K562 (cell line): ENCODE measurements at regions not wholly inside any gene's neighbourhood (a gene's known extent, or its start where the extent isn't known, plus 50 kb on each side); places are given as distances from the start of the nearest gene placed in this dataset.

Experiments
- ATAC-seq: fragments of 200-7000 bp; cut with Tn5 transposase; 3 replicates; pipeline ENCODE4 v1.9.1; 2020; ENCODE audit warnings: moderate library complexity
- BruUV-seq: library from RNA; stranded (reverse); fragments of 400-500 nt; replicated peaks from 2 replicates; lab custom pipeline; 2021; lab: Mats Ljungman, UMichigan
- CTCF ChIA-PET: fragments of 300-600 bp; formaldehyde crosslinking; extraction: SDS; loops from one replicate; lab custom pipeline; 2021; ENCODE audit warnings: low intra/inter-chr PET ratio; lab: Yijun Ruan, JAX
- POLR2A ChIA-PET: fragments of 300-600, 350-650 bp; sonication (Branson Sonifier 250); formaldehyde crosslinking; extraction: SDS; loops from one replicate; lab custom pipeline; 2021; ENCODE audit warnings: antibody characterized with exemption, inconsistent platforms; lab: Yijun Ruan, JAX
- DNase-seq, 4 experiments: peaks; one replicate each; pipeline versions ENCODE4 v3.0.0 to v3.0.0-alpha.2; 2011 to 2018; ENCODE audit warnings: low spot score in 3 of 4, mixed read lengths in 3 of 4; ENCODE audit errors: extremely low read depth in 1 of 4
- FAIRE-seq: peaks from 2 replicates; lab custom pipeline; 2011; peaks lifted over from hg19 to GRCh38; lab: Jason Lieb, UNC
- H2AFZ ChIP-seq: 2 replicates; pipeline ENCODE4 v1.6.0; 2011; ENCODE audit warnings: low read depth, low read length, control low read depth, inconsistent platforms
- H3K27ac ChIP-seq: fragments of 200-600 bp; 3 replicates; pipeline ENCODE4 v1.8.0; 2011; ENCODE audit warnings: low read depth, mild to moderate bottlenecking, control low read depth, inconsistent platforms, low read length, moderate library complexity, mixed read lengths; ENCODE audit errors: extremely low read depth
- H3K27me3 ChIP-seq, 2 experiments: fragments of 300-600 bp in 1 of 2; 2 replicates in 1 of 2; 3 replicates in 1 of 2; pipeline versions ENCODE4 v1.6.0 to v1.8.0; 2011; ENCODE audit warnings: inconsistent platforms in 2 of 2, low read length in 2 of 2, mild to moderate bottlenecking in 1 of 2, mixed read lengths in 1 of 2, moderate library complexity in 1 of 2; ENCODE audit not compliant: control insufficient read depth in 2 of 2, insufficient read depth in 2 of 2
- H3K36me3 ChIP-seq: fragments of 300-600 bp; 3 replicates; pipeline ENCODE4 v1.8.0; 2011; ENCODE audit warnings: mild to moderate bottlenecking, low read length, inconsistent platforms; ENCODE audit not compliant: control insufficient read depth, insufficient read depth
- H3K4me1 ChIP-seq, 2 experiments: fragments of 200-600 bp in 1 of 2; replicated peaks in 1 of 2; 2 replicates in 1 of 2; 3 replicates in 1 of 2; pipeline versions ENCODE4 v1.5.1 to v1.8.0; 2011; ENCODE audit warnings: inconsistent platforms in 2 of 2, low read length in 2 of 2, mild to moderate bottlenecking in 1 of 2, mixed read lengths in 1 of 2, moderate library complexity in 1 of 2; ENCODE audit not compliant: control insufficient read depth in 2 of 2, insufficient read depth in 2 of 2
- H3K4me2 ChIP-seq: 2 replicates; pipeline ENCODE4 v1.6.1; 2011; ENCODE audit warnings: low read length, control low read depth, inconsistent platforms, mixed read lengths; ENCODE audit not compliant: insufficient read depth
- H3K4me3 ChIP-seq: fragments of 200-600 bp; sonication (generic), shearing (Covaris generic); 2 replicates; pipeline ENCODE4 v1.5.1; 2016; ENCODE audit warnings: control low read depth, inconsistent platforms
- H3K79me2 ChIP-seq: fragments of 200-600 bp; 3 replicates; pipeline ENCODE4 v1.8.0; 2011; ENCODE audit warnings: low read length, inconsistent platforms; ENCODE audit not compliant: control insufficient read depth, insufficient read depth
- H3K9ac ChIP-seq, 2 experiments: 2 replicates each; pipeline versions ENCODE4 v1.6.0 to v1.6.1; 2011; ENCODE audit warnings: low read depth in 2 of 2, low read length in 2 of 2, control low read depth in 1 of 2, inconsistent platforms in 1 of 2, mild to moderate bottlenecking in 1 of 2, mixed read lengths in 1 of 2; ENCODE audit not compliant: insufficient read depth in 1 of 2
- H3K9me1 ChIP-seq: one replicate; pipeline ENCODE4 v1.6.0; 2011; ENCODE audit warnings: inconsistent platforms, mild to moderate bottlenecking, low read length, moderate library complexity; ENCODE audit not compliant: control insufficient read depth, insufficient read depth
- H3K9me3 ChIP-seq: replicated peaks from 2 replicates; pipeline ENCODE4 v1.5.1; 2011; ENCODE audit warnings: low read depth, low read length, inconsistent platforms; ENCODE audit not compliant: control insufficient read depth, insufficient read depth
- H4K20me1 ChIP-seq: replicated peaks from 2 replicates; pipeline ENCODE4 v1.6.1; 2011; ENCODE audit warnings: low read length, inconsistent platforms, mixed read lengths; ENCODE audit not compliant: control insufficient read depth, insufficient read depth
- CAMTA2 ChIP-seq: fragments of 250-450 bp; sonication (Bioruptor Pico); conservative IDR thresholded peaks from 2 replicates; pipeline ENCODE4 v1.5.1; 2022
- E2F3 ChIP-seq: fragments of 250-450 bp; sonication (Bioruptor Pico); IDR thresholded peaks from 2 replicates; pipeline ENCODE4 v1.4.0; 2020; ENCODE audit warnings: mild to moderate bottlenecking
- GATA2 ChIP-seq: sonication (generic); formaldehyde crosslinking; IDR thresholded peaks from 2 replicates; pipeline ENCODE4 v1.4.0; 2020; ENCODE audit warnings: mild to moderate bottlenecking, missing genetic modification reagents
- POLR2AphosphoS2 ChIP-seq: IDR thresholded peaks from 2 replicates; pipeline ENCODE4 v1.6.1; 2012; ENCODE audit warnings: low read length, improper control_type of control experiment
- THRAP3 ChIP-seq: fragments of 450-650 bp; IDR thresholded peaks from 2 replicates; pipeline ENCODE4 v1.6.1; 2016; ENCODE audit warnings: mild to moderate bottlenecking, inconsistent platforms, borderline replicate concordance
- WGBS: fragments of 100-300 bp; shearing (Covaris generic); methylation state at CpG from one replicate; pipeline ENCODE4 v1.1.6; 2016; ENCODE audit warnings: low coverage, mixed read lengths; ENCODE audit not compliant: insufficient coverage; ENCODE audit errors: missing lambda C conversion rate; 5-methylcytosine and 5-hydroxymethylcytosine counted together
- in situ Hi-C: fragments of 300-500 bp; cut with MboI; formaldehyde crosslinking; loops from 4 replicates; pipeline ENCODE4 v1.15.0; 2018; ENCODE audit warnings: inconsistent platforms, mixed read lengths
- intact Hi-C: fragments of 100-400 bp; cut with micrococcal nuclease; formaldehyde crosslinking; loops from 2 replicates; pipeline ENCODE4 v1.14.2; 2022
- TF ChIP-seq, protein P1 (sequence below): fragments of 250-450 bp; sonication (Bioruptor Pico); IDR thresholded peaks from 2 replicates; pipeline ENCODE4 v1.5.0; 2021
- TF ChIP-seq, protein P2 (sequence below): fragments of 250-450 bp; sonication (Bioruptor Pico); IDR thresholded peaks from 2 replicates; pipeline ENCODE4 v1.5.0; 2020; ENCODE audit warnings: mild to moderate bottlenecking
- TF ChIP-seq, protein P3 (sequence below): fragments of 450-650 bp; IDR thresholded peaks from 2 replicates; pipeline ENCODE4 v1.6.1; 2018; ENCODE audit warnings: mild to moderate bottlenecking, low read depth; ENCODE audit not compliant: partially characterized antibody
- TF ChIP-seq, protein P4 (sequence below): sonication (generic); formaldehyde crosslinking; IDR thresholded peaks from 2 replicates; pipeline ENCODE4 v1.8.1; 2023; ENCODE audit warnings: mild to moderate bottlenecking, missing genetic modification reagents

DNA sequence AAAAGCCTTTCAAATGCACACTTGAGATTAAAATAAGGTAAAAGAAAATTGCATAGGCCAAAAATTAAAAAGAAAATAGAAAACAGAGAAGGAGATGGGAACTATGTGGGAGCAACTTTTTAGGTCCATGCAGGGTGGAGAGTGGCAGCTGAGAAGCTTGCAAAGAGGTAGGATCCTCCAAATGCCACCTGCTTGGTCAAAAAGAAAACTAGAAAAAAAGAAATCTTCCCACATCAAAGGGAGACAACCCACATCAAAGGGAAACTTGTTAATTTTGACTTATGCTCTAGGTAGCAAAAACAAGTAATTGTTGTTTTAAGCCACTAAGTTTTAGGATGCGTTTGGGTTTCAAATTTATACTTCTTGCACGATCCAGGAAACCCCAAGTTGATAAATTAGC, 342.9 kb downstream of the IL20RB start:
- 0% methylated on average over 2 of the region's 2 CpGs for WGBS
- H2AFZ ChIP-seq, result no peak overlapping the region
- no peak for TF ChIP-seq THRAP3
- no peaks in the 10 kb centered on the region for H3K36me3 ChIP-seq
- intact Hi-C loops (no loop called here), in situ Hi-C loops (no loop called here)
- H3K9me3 ChIP-seq, result no peaks in the 10 kb centered on the region
- DNase-seq (no peak), ATAC-seq (no peak), FAIRE-seq (no peak)
- CTCF ChIA-PET, result no interaction called here
- H3K79me2 ChIP-seq, result no peaks in the 10 kb centered on the region
- no TSS peak for BruUV-seq
- H3K27ac ChIP-seq, result no peak overlapping the region
- H3K4me3 ChIP-seq, result no peak overlapping the region
- H3K27me3 ChIP-seq, result no peaks in the 10 kb centered on the region
- POLR2A ChIA-PET, result no interaction called here
- no peak overlapping the region for H3K4me2 ChIP-seq
- no peak overlapping the region for H3K9ac ChIP-seq
- no peaks in the 10 kb centered on the region for H3K4me1 ChIP-seq
- H3K9me1 ChIP-seq, result no peaks in the 10 kb centered on the region
- no peaks in the 10 kb centered on the region for H4K20me1 ChIP-seq

DNA sequence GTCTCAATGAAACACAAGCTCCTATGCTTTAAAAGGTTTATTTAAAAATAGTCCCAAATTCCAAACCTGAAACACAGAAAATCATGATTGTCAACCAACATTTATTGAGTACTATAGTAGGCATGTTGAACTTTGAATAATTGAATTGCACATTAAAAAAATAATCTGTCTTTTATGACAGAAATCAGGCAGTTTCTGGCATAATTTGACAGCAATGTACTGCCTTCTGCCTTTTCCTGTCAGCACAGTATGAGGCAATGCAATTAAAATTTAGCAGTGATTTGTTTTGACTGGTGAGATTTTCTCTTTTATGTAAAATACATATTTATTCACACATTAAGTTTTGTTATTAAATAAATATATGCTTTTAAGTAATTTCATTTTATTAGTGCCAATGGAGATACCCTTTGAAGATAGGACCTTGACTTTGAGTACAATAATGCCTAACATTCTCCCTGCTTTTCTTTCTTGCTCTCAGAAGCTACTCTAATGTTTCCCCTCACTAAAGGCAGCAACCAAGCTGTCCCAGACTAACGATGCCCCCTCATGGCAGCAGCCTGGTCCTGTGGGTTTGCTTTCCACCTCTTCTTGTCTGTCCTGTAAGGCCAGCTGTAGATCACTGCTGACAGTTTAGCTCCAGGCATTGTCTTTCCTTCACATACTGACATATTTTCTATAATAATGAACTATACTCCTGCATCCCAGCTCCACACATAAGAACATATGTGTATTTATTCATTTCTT, 346.7 kb downstream of the IL20RB start:
- ChIA-PET CTCF (no interaction called here), POLR2A (no interaction called here)
- Histone ChIP-seq H4K20me1 (no peaks in the 10 kb centered on the region), H3K4me1 (no peaks in the 10 kb centered on the region), H3K36me3 (no peaks in the 10 kb centered on the region), H3K4me3 (no peak overlapping the region), H3K27ac (no peak overlapping the region), H3K79me2 (no peaks in the 10 kb centered on the region), H3K27me3 (no peaks in the 10 kb centered on the region), H3K9me3 (no peaks in the 10 kb centered on the region), H3K9me1 (no peaks in the 10 kb centered on the region), H3K9ac (no peak overlapping the region), H3K4me2 (no peak overlapping the region), H2AFZ (no peak overlapping the region)
- intact Hi-C loops (no loop called here), in situ Hi-C loops (no loop called here)
- FAIRE-seq (no peak), ATAC-seq (no peak), DNase-seq (peak in 1 of 4 experiments; percentile 0)
- BruUV-seq, result no TSS peak
- WGBS, result 0% methylated on average over 1 of the region's 1 CpG
- TF ChIP-seq GATA2 (no peak), POLR2AphosphoS2 (no peak), E2F3 (no peak), CAMTA2 (CRISPR knock-in tag) (no peak)
- TF ChIP-seq, protein P1, sequence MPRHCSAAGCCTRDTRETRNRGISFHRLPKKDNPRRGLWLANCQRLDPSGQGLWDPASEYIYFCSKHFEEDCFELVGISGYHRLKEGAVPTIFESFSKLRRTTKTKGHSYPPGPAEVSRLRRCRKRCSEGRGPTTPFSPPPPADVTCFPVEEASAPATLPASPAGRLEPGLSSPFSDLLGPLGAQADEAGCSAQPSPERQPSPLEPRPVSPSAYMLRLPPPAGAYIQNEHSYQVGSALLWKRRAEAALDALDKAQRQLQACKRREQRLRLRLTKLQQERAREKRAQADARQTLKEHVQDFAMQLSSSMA (CRISPR knock-in tag), result no peak
- TF ChIP-seq, protein P2, sequence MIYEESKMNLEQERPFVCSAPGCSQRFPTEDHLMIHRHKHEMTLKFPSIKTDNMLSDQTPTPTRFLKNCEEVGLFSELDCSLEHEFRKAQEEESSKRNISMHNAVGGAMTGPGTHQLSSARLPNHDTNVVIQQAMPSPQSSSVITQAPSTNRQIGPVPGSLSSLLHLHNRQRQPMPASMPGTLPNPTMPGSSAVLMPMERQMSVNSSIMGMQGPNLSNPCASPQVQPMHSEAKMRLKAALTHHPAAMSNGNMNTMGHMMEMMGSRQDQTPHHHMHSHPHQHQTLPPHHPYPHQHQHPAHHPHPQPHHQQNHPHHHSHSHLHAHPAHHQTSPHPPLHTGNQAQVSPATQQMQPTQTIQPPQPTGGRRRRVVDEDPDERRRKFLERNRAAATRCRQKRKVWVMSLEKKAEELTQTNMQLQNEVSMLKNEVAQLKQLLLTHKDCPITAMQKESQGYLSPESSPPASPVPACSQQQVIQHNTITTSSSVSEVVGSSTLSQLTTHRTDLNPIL (CRISPR knock-in tag), result no peak
- TF ChIP-seq, protein P3, sequence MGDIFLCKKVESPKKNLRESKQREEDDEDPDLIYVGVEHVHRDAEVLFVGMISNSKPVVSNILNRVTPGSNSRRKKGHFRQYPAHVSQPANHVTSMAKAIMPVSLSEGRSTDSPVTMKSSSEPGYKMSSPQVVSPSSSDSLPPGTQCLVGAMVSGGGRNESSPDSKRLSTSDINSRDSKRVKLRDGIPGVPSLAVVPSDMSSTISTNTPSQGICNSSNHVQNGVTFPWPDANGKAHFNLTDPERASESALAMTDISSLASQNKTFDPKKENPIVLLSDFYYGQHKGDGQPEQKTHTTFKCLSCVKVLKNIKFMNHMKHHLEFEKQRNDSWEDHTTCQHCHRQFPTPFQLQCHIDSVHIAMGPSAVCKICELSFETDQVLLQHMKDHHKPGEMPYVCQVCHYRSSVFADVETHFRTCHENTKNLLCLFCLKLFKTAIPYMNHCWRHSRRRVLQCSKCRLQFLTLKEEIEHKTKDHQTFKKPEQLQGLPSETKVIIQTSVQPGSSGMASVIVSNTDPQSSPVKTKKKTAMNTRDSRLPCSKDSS, result no peak
- TF ChIP-seq, protein P4, sequence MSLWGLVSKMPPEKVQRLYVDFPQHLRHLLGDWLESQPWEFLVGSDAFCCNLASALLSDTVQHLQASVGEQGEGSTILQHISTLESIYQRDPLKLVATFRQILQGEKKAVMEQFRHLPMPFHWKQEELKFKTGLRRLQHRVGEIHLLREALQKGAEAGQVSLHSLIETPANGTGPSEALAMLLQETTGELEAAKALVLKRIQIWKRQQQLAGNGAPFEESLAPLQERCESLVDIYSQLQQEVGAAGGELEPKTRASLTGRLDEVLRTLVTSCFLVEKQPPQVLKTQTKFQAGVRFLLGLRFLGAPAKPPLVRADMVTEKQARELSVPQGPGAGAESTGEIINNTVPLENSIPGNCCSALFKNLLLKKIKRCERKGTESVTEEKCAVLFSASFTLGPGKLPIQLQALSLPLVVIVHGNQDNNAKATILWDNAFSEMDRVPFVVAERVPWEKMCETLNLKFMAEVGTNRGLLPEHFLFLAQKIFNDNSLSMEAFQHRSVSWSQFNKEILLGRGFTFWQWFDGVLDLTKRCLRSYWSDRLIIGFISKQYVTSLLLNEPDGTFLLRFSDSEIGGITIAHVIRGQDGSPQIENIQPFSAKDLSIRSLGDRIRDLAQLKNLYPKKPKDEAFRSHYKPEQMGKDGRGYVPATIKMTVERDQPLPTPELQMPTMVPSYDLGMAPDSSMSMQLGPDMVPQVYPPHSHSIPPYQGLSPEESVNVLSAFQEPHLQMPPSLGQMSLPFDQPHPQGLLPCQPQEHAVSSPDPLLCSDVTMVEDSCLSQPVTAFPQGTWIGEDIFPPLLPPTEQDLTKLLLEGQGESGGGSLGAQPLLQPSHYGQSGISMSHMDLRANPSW, result no peak
